ENCODE measurements at regions not wholly inside any gene's neighbourhood (a gene's known extent, or its start where the extent isn't known, plus 50 kb on each side); places are given as distances from the start of the nearest gene placed in this dataset.

DNA sequence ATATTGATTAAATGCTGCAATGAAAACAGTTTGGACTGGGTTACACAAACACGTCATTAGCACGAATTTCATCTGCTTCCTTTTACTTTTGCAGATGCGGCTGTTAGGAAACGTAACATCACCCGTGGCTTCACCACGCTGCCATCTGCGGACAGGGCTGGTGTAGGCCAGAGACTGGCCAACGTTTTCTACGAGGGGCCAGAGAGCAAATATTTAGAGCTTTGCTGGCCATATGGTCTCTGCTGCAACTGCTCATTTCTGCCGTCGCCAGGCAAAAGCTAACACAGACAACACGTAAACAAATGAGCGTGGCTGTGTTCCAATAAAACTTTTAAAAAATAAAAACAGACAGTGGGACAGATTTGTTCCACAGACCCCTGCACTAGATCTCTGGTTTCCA, 96.6 kb downstream of the ENGASE start:
- TF ChIP-seq, protein P1, sequence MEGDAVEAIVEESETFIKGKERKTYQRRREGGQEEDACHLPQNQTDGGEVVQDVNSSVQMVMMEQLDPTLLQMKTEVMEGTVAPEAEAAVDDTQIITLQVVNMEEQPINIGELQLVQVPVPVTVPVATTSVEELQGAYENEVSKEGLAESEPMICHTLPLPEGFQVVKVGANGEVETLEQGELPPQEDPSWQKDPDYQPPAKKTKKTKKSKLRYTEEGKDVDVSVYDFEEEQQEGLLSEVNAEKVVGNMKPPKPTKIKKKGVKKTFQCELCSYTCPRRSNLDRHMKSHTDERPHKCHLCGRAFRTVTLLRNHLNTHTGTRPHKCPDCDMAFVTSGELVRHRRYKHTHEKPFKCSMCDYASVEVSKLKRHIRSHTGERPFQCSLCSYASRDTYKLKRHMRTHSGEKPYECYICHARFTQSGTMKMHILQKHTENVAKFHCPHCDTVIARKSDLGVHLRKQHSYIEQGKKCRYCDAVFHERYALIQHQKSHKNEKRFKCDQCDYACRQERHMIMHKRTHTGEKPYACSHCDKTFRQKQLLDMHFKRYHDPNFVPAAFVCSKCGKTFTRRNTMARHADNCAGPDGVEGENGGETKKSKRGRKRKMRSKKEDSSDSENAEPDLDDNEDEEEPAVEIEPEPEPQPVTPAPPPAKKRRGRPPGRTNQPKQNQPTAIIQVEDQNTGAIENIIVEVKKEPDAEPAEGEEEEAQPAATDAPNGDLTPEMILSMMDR (IDR thresholded peaks at IDR 0.05; ENCODE audit: low read depth, low read length): no peak
- no peak for DNase-seq (ENCODE audit: low read depth in 2 of 2)
- no peak overlapping the region for H3K4me3 ChIP-seq (replicated peaks in 1 of 2; ENCODE audit: low read depth in 2 of 2, low read length in 2 of 2)

- TF ChIP-seq, protein P1 (IDR thresholded peaks at IDR 0.05; ENCODE audit: low read depth, low read length): no peak
- H3K4me3 ChIP-seq (replicated peaks in 1 of 2; ENCODE audit: low read depth in 2 of 2, low read length in 2 of 2): no peak overlapping the region
- DNase-seq (ENCODE audit: low read depth in 2 of 2): no peak
Measured at GRCh38 chr17:79169861-79170260, 95.2 kb downstream of the ENGASE start.

- TF ChIP-seq, protein P1 (IDR thresholded peaks at IDR 0.05; ENCODE audit: low read depth, low read length): no peak
- DNase-seq (ENCODE audit: low read depth in 2 of 2): no peak
- no peak overlapping the region for H3K4me3 ChIP-seq (replicated peaks in 1 of 2; ENCODE audit: low read depth in 2 of 2, low read length in 2 of 2)
Measured at GRCh38 chr17:79169366-79169765, 94.7 kb downstream of the ENGASE start.

DNA sequence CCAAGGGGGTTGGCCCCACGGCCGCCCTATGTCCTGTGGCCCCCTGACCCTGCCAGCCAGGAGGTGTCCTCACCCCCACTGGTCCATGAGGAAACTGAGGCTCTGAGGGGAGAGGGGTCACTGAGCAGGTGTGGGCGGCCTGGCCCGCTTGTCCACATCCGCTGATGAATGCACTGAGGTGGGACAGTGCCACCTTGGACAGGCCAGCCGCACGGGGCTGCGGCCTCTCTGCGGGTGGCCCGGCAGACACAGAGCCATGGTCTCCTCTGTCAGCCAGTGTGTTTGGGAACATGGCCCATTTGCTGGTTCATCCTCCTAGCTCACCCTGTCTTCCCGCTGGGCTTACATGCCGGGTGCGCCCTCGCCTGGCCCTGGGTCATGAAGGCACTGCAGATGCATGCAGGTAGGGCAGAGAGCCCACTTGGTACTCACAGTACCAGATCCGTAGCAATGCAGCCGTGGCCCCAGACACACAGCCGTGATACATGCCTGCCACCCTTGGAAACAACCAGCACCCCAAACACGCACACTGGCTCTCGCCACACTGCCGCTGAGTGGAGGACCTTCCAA, 93.9 kb downstream of the ENGASE start:
- H3K4me3 ChIP-seq (replicated peaks in 1 of 2; ENCODE audit: low read depth in 2 of 2, low read length in 2 of 2): no peak overlapping the region
- no peak for DNase-seq (ENCODE audit: low read depth in 2 of 2)
- TF ChIP-seq, protein P1 (IDR thresholded peaks at IDR 0.05; ENCODE audit: low read depth, low read length): no peak

DNA sequence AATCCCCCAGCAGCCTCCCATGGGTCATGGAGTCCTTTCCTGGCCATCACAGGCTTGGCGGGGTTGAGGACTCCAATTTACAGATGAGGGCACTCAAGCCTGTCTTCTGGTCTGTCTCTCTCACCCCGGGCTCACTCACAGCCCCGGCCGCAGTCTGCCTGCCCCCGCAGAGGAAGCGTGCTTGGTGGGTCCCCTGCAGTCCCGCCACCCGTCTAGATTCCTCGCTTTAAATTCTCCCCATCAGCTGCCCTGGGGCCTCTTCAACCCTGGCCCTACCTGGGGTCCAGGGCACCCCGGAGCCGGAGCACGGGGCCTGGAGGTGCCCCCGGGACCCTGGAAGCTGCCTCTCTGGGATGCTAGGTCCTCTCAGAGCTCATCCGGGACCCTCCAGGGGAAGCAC, 92.9 kb downstream of the ENGASE start:
- H3K4me3 ChIP-seq (replicated peaks in 1 of 2; ENCODE audit: low read depth in 2 of 2, low read length in 2 of 2): no peak overlapping the region
- TF ChIP-seq, protein P1 (IDR thresholded peaks at IDR 0.05; ENCODE audit: low read depth, low read length): no peak
- DNase-seq (ENCODE audit: low read depth in 2 of 2): no peak

DNA sequence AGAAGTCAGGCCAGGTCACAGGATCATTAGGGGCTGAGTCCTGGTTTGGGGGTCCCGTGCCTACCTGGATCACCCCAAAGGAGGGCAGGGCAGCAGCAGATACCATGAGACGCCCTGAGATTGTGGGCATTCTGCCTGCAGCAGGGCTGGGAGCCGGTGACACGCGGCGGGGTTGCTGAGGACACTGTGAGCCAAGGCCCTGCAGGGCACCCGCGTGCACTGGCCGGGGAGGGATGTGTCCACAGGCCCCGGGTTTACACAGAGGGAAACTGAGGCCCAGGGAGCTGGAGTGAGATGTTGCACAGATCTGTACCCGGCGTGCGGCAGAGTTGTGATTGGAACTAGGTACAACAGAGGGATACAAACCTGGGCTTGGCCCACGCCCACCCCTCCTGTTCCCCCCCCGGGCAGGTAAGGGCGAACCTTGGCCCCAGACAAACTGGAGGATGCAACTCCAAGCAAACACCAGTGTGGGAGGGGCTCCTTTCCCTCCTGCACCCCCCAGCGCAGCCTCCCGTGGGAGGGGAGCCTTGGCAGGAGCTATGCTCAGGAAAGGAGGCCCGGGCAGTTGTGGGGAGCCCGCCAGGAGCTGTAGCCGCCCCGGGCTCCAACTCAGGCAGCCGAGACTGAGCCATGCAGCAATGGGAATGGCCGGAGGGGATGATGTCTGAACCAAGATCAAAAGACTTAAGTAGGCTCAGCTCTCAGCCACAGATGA, 91.3 kb downstream of the ENGASE start:
- DNase-seq (ENCODE audit: low read depth in 2 of 2): no peak
- no peak overlapping the region for H3K4me3 ChIP-seq (replicated peaks in 1 of 2; ENCODE audit: low read depth in 2 of 2, low read length in 2 of 2)
- TF ChIP-seq, protein P1 (IDR thresholded peaks at IDR 0.05; ENCODE audit: low read depth, low read length): no peak

All from cardiac fibroblast (primary cell).